Panc1 (cell line): ENCODE measurements at regions not wholly inside any gene's neighbourhood (a gene's known extent, or its start where the extent isn't known, plus 50 kb on each side); places are given as distances from the start of the nearest gene placed in this dataset.

Experiments
- CTCF ChIP-seq: fragments of 450-650 bp; IDR thresholded peaks from 2 replicates; pipeline ENCODE4 v1.5.1; 2017; ENCODE audit warnings: mild to moderate bottlenecking
- POLR2AphosphoS5 ChIP-seq: IDR thresholded peaks from 2 replicates; pipeline ENCODE4 v1.6.1; 2012; ENCODE audit warnings: mild to moderate bottlenecking, low read depth, low read length, moderate library complexity

GRCh38 chr5:147162740-147163139 is 72.1 kb upstream of the STK32A start:
- no peak for TF ChIP-seq CTCF
- TF ChIP-seq POLR2AphosphoS5, result no peak
